Activated CD4-positive, alpha-beta memory T cell treated with anti-CD3 and anti-CD28 coated beads, Interleukin-2, amount 10 ng/mL, durations not matched to agents 7 days and 5 days (primary cell): ENCODE measurements at regions not wholly inside any gene's neighbourhood (a gene's known extent, or its start where the extent isn't known, plus 50 kb on each side); places are given as distances from the start of the nearest gene placed in this dataset.
"Not testable (repeated sequence)": the region's sequence is repeated elsewhere in the genome, so short reads cannot be mapped to it uniquely, and the experiment has no call there.

Experiments
- CTCF ChIA-PET: fragments of 350-600 bp; sonication (Branson Sonifier 250); formaldehyde crosslinking; loops from one replicate; lab custom pipeline; 2021; ENCODE audit warnings: antibody characterized with exemption, inconsistent platforms; lab: Charles Lee
- POLR2A ChIA-PET: fragments of 350-600 bp; sonication (Branson Sonifier 250); formaldehyde crosslinking; loops from one replicate; lab custom pipeline; 2021; ENCODE audit warnings: antibody characterized with exemption; lab: Charles Lee
- DNase-seq: peaks from one replicate; pipeline ENCODE4 v3.0.0-alpha.2; 2020
- H3K27ac Mint-ChIP-seq: one replicate; pipeline ENCODE4 v1.8.0; 2021; ENCODE audit warnings: mild to moderate bottlenecking, mixed read lengths
- H3K27me3 Mint-ChIP-seq: one replicate; pipeline ENCODE4 v1.8.0; 2021; ENCODE audit warnings: mixed read lengths
- H3K36me3 Mint-ChIP-seq: one replicate; pipeline ENCODE4 v1.8.0; 2021; ENCODE audit warnings: low read depth, mixed read lengths
- H3K4me1 Mint-ChIP-seq: one replicate; pipeline ENCODE4 v1.8.0; 2021; ENCODE audit warnings: mixed read lengths
- H3K4me3 Mint-ChIP-seq: one replicate; pipeline ENCODE4 v1.8.0; 2021; ENCODE audit warnings: mild to moderate bottlenecking, mixed read lengths
- H3K9me3 Mint-ChIP-seq: one replicate; pipeline ENCODE4 v1.8.0; 2021; ENCODE audit warnings: mixed read lengths

DNA sequence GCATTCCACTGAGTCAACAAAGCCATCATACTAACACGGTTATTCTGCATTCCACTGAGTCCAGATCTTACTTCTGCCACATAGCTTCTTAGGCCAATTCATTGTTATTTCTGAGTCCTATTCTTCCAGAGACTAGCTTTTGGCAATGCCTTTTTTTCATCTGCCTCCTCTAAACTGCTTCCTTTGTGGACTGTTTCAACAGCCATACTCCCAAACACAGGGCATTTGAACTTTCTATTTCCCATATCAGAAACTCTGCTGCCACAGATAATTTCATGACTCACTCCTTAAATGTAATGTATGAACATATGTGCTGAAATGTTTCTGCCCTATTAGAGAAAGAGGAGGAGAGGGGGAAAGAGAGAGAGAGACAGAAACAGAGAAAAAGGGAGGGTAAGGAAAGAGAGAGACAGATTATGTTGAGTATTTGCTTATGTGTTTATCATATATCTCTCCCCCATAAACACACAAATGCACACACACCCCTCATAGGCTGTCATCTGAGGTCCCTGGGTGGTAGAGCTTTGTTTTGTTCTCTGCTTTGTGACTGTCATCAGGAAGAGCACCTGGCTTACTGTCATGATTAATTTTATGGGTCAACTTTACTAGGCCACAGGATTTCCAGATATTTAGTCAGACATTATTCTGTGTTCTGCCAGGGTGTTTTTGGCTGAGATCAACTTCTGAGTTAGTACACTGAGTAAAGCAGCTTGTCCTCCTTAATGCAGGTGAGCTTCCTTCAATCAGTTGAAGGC, 308.0 kb upstream of the KCND2 start:
- ChIA-PET CTCF (no interaction called here), POLR2A (no interaction called here)
- no peak overlapping the region for H3K4me3 Mint-ChIP-seq
- no peak for DNase-seq
- H3K27me3 Mint-ChIP-seq, result no peaks in the 10 kb centered on the region
- H3K36me3 Mint-ChIP-seq, result no peaks in the 10 kb centered on the region
- H3K27ac Mint-ChIP-seq, result no peak overlapping the region
- H3K9me3 Mint-ChIP-seq, result no peaks in the 10 kb centered on the region
- H3K4me1 Mint-ChIP-seq, result no peaks in the 10 kb centered on the region

DNA sequence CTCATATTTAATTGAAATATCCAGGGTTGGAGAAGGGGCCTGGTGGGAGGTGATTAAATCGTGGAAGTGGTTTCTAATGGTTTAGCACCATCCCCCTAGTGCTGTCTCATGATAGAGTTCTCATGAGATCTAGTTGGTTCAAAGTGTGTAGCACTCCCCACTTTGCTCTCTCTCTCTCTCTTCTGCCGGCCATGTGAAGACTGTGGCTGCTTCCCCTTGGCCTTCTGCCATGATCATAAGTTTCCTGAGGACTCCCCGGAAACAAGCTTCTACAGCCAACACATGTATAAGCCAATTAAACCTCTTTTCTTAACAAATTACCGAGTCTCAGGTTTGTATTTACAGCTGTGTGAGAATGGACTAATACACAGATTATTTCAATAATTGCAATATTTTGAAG, 305.8 kb upstream of the KCND2 start:
- CTCF ChIA-PET, result no interaction called here
- Mint-ChIP-seq H3K27me3 (no peaks in the 10 kb centered on the region), H3K4me1 (no peaks in the 10 kb centered on the region), H3K9me3 (no peaks in the 10 kb centered on the region), H3K27ac (no peak overlapping the region), H3K4me3 (no peak overlapping the region), H3K36me3 (no peaks in the 10 kb centered on the region)
- POLR2A ChIA-PET, result no interaction called here
- no peak for DNase-seq

DNA sequence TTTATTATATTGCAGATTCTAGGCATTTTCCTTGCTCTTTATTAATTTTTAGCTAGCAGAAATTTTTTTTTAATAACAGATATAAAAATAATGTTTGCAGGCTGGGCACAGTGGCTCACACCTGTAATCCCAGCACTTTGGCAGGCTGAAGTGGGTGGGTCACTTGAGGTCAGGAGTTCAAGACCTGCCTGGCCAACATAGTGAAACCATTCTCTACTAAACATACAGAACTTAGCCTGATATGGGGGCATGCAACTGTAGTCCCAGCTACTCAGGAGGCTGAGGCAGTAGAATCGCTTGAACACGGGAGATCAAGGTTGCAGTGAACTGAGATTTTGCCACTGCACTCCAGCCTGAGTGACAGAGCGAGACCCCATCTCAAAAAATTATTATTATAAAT, 304.6 kb upstream of the KCND2 start:
- H3K27ac Mint-ChIP-seq, H3K27me3 Mint-ChIP-seq, DNase-seq, CTCF ChIA-PET, H3K4me3 Mint-ChIP-seq, POLR2A ChIA-PET, H3K4me1 Mint-ChIP-seq, H3K36me3 Mint-ChIP-seq, H3K9me3 Mint-ChIP-seq: not testable (repeated sequence)

DNA sequence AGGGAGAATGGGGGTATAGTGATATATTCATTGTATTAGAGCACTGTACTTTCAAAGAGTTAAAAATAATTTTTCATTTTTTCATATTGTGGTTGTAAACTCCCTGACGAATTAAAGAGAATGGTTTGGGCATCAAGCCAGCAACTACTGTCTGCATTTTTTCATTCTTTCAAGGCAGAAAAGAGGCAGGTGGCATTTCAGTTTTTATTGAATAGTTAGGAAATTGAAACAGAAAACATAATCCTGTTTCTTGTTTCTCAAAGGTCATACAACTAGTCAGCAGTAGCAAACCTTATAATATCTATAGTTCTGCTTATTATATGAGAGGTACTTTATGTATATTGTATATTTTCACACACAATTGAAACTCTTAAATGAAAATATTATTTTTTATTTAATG, 303.9 kb upstream of the KCND2 start:
- Mint-ChIP-seq H3K27ac (no peak overlapping the region), H3K4me3 (no peak overlapping the region), H3K4me1 (no peaks in the 10 kb centered on the region), H3K9me3 (no peaks in the 10 kb centered on the region), H3K27me3 (no peaks in the 10 kb centered on the region), H3K36me3 (no peaks in the 10 kb centered on the region)
- ChIA-PET POLR2A (no interaction called here), CTCF (no interaction called here)
- DNase-seq, result no peak

DNA sequence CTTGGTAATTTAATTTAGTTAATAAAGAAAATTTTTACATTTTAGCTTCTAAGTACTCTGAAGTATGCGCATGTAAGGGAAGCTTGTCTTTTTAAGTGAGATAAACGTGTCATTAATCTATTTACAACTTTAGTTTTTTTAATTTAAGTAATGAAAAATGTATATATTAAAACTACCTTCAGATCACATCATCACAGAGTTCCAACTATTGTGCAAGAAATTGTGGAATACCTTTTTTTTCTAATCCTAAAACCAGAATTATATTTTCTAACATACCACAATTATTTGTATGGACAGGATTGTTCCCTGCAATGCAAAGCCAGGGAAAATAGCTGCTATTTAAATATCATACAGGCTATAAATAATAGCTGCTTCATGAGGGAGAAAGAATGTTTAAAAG, 303.2 kb upstream of the KCND2 start:
- ChIA-PET POLR2A (no interaction called here), CTCF (no interaction called here)
- no peaks in the 10 kb centered on the region for H3K9me3 Mint-ChIP-seq
- no peak overlapping the region for H3K27ac Mint-ChIP-seq
- H3K4me3 Mint-ChIP-seq, result no peak overlapping the region
- H3K4me1 Mint-ChIP-seq, result no peaks in the 10 kb centered on the region
- no peaks in the 10 kb centered on the region for H3K27me3 Mint-ChIP-seq
- no peak for DNase-seq
- H3K36me3 Mint-ChIP-seq, result no peaks in the 10 kb centered on the region

DNA sequence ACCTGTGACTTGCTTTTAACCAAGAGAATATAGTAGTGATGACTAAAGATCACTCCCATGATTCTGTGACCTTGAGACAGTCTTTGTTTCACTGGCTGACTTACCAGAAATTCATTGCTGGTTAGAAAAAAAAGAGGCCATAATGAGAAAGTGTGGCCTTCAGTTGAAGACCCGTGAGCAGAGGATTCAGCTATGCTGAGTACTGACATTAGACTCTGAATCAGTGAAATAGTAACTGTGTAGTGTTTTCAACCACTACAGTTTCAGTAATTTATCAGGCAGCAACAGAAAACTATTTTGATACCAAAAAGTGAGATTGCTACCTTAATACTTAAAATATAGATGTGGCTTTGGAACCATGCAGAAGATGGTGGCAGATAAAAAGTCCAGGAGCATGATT, 298.0 kb upstream of the KCND2 start:
- Mint-ChIP-seq H3K36me3 (no peaks in the 10 kb centered on the region), H3K4me1 (no peaks in the 10 kb centered on the region)

DNA sequence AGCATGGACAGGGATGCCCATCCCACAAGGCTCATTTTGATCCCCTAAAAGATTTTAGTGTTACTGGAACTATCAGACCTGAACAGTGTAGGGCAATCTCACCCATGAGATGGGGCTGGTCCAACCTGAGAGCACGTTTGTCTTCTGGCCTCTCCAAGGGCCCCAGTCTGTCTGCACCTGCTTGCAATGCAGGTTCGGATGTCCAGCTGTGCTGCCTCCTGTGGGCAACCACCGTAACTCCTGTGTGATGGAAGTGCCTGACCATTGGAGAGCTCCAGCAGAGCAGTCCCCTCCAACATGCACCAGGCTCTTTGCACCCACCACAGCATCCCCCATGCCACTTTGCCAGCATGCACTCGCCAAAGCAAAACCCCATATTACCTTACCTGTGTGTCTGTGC, 290.1 kb upstream of the KCND2 start:
- no peak for DNase-seq
- Mint-ChIP-seq H3K9me3 (peaks cover 5% of the 10 kb centered on the region), H3K27ac (no peak overlapping the region), H3K27me3 (no peaks in the 10 kb centered on the region), H3K36me3 (no peaks in the 10 kb centered on the region), H3K4me3 (no peak overlapping the region), H3K4me1 (no peaks in the 10 kb centered on the region)
- ChIA-PET CTCF (no interaction called here), POLR2A (no interaction called here)

More for the DNA sequence above, 298.0 kb upstream of the KCND2 start:
- DNase-seq, result no peak
- CTCF ChIA-PET, result no interaction called here
- Mint-ChIP-seq H3K27ac (no peak overlapping the region), H3K4me3 (no peak overlapping the region), H3K27me3 (no peaks in the 10 kb centered on the region), H3K9me3 (no peaks in the 10 kb centered on the region)
- POLR2A ChIA-PET, result no interaction called here

DNA sequence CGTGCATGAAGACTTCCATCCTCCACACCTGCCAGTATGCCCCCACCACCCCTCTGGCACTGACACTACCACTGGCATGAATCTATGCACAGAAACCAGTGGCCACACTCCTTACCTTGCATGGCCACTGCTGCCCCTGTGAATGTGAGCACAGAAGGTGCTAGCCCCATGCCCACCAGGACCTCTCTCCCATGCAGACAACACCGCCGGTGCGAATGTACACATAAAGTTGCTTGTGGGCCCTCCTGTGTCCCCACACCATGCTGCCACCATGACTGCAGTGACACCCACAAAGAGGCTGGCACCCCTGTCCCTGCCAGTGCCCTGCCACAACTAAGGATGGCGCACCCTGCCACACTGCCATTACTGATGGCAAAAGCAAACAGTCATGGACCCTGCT, 289.5 kb upstream of the KCND2 start:
- Mint-ChIP-seq H3K27ac (no peak overlapping the region), H3K4me3 (no peak overlapping the region), H3K36me3 (no peaks in the 10 kb centered on the region)

DNA sequence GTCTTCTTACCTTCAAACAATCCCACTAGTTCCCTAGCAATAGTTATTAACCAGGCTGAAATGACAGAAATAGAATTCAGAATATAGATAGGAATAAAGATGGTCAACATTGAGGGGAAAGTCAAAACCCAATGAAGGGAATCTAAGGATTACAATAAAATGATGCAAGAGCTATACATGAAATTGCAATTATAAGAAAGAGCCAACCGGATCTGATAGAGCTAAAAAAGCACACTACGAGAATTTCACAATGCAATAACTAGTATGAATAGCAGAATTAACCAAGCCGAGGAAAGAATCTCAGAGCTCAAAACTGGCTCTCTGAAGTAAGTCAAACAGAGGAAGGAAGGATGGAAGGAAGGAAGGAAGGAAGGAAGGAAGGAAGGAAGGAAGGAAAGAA, 288.7 kb upstream of the KCND2 start:
- Mint-ChIP-seq H3K27ac (no peak overlapping the region), H3K9me3 (peaks cover 7% of the 10 kb centered on the region), H3K4me1 (no peaks in the 10 kb centered on the region), H3K4me3 (no peak overlapping the region), H3K36me3 (no peaks in the 10 kb centered on the region), H3K27me3 (no peaks in the 10 kb centered on the region)
- DNase-seq, result no peak
- CTCF ChIA-PET, result no interaction called here
- POLR2A ChIA-PET, result no interaction called here

More for the DNA sequence above, 289.5 kb upstream of the KCND2 start:
- peaks cover 5% of the 10 kb centered on the region for H3K9me3 Mint-ChIP-seq
- no peaks in the 10 kb centered on the region for H3K4me1 Mint-ChIP-seq
- H3K27me3 Mint-ChIP-seq, result no peaks in the 10 kb centered on the region
- ChIA-PET POLR2A (no interaction called here), CTCF (no interaction called here)
- no peak for DNase-seq

DNA sequence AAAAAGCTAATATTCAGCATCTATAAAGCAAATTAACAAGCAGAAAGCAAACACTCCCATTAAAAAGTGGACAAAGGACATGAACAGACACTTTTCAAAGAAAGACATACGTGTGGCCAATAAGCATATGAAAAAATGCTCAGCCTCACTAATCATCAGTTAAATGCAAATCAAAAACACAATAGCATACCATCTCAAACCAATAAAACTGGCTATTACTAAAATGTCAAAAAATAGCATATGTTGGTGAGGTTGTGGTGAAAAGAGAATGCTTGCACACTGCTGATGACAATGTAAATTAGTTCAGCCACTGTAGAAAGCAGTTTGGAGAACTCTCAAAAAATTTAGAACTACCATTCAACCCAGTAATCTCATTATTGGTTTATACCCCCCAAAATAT, 284.6 kb upstream of the KCND2 start:
- CTCF ChIA-PET, result no interaction called here
- no peak for DNase-seq
- H3K4me3 Mint-ChIP-seq, result no peak overlapping the region
- no peaks in the 10 kb centered on the region for H3K4me1 Mint-ChIP-seq
- H3K27ac Mint-ChIP-seq, result no peak overlapping the region
- H3K27me3 Mint-ChIP-seq, result no peaks in the 10 kb centered on the region
- POLR2A ChIA-PET, result no interaction called here
- H3K36me3 Mint-ChIP-seq, result no peaks in the 10 kb centered on the region
- peaks cover 11% of the 10 kb centered on the region for H3K9me3 Mint-ChIP-seq

DNA sequence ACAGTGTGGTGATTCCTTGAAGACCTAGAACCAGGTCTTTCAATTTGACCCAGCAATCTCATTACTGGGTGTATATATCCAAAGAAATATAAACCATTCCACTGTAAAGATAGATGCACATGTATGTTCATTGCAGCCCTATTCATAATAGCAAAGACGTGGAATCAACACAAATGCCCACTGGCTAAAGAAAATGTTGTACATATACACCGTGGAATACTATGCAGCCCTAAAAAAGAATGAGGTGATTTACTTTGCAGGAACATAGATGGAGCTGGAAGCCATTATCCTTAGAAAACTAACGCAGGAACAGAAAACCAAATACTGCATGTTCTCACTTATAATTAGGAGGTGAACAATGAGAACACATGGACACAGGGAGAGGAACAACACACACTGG, 278.0 kb upstream of the KCND2 start:
- DNase-seq, result no peak
- Mint-ChIP-seq H3K4me3 (no peak overlapping the region), H3K4me1 (no peaks in the 10 kb centered on the region), H3K9me3 (peaks cover 13% of the 10 kb centered on the region), H3K27ac (no peak overlapping the region), H3K27me3 (no peaks in the 10 kb centered on the region), H3K36me3 (no peaks in the 10 kb centered on the region)
- CTCF ChIA-PET, result no interaction called here
- POLR2A ChIA-PET, result no interaction called here

DNA sequence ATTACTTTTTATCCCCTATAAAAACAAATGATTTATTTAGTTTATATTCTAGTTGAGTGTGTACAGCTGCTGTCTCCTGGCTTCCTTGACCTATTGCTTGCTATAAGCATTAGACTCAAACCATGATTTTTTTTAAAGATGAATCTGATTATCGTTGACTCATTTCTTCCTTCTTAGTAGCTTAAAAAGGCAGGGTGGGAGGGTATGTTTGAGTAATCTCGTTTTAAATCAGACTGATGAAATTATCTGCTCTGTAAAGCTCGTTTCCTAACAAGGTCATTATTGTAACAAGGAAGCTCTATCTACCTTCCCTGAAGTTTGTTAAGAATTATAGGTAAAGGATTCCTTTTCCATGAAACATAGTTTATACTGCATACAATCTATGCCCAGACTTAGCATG, 276.3 kb upstream of the KCND2 start:
- H3K36me3 Mint-ChIP-seq, result no peaks in the 10 kb centered on the region
- no peaks in the 10 kb centered on the region for H3K27me3 Mint-ChIP-seq
- DNase-seq, result no peak
- no peak overlapping the region for H3K4me3 Mint-ChIP-seq
- H3K9me3 Mint-ChIP-seq, result peaks cover 7% of the 10 kb centered on the region
- H3K4me1 Mint-ChIP-seq, result no peaks in the 10 kb centered on the region
- CTCF ChIA-PET, result no interaction called here
- no peak overlapping the region for H3K27ac Mint-ChIP-seq
- POLR2A ChIA-PET, result no interaction called here

DNA sequence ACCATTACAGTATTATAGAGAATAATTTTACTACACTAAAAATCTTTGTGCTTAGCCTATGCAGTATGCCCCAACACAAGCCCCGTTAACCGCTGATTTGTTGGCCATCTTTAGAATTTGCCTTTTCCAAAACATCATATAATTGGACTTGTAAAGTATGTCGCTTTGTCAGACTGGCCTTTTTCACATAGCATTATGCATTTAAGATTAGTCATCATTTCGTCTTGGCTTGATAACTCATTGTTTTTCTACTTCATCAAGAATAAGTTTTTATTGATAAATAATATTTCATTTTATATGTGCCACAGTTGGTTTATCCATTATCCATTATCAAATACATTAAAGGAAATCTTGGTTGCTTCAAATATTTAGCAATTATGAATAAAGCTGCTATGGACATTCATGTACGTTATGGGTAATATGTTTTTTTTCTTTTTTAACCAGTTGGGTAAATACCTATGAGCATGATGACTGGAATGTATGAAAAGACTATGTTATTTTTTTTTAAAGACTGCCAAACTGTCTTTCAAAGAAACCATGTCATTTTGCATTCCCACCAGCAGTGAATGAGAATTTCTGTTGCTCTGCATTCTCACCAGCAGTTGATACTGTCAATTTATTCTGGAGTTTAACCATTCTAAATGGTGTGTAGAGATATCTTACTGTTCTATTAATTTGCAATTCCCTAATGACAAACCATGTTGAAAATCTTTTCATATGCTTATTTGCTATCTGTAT, 273.1 kb upstream of the KCND2 start:
- Mint-ChIP-seq H3K36me3 (no peaks in the 10 kb centered on the region), H3K27me3 (no peaks in the 10 kb centered on the region), H3K4me1 (no peaks in the 10 kb centered on the region), H3K27ac (no peak overlapping the region), H3K4me3 (no peak overlapping the region), H3K9me3 (peaks cover 7% of the 10 kb centered on the region)
- ChIA-PET POLR2A (no interaction called here), CTCF (no interaction called here)
- DNase-seq, result no peak

DNA sequence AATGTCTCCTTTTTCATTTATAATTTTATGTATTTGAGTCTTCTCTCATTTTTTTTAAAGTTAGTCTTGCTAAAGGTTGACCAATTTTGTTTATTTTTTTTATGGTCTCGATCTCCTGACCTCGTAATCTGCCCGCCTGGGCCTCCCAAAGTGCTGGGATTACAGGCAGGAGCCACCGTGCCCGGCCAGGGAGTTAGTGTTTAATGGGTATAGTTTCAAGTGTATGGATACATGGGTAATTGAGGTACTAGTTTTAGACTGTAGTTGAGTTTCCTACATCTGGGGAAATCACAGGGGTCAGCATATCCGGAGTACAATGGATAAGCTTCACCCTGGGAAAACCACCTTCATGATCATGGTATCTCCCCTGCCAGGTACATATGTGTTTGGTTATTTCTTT, 267.3 kb upstream of the KCND2 start:
- no peak overlapping the region for H3K27ac Mint-ChIP-seq
- POLR2A ChIA-PET, result no interaction called here
- CTCF ChIA-PET, result no interaction called here
- H3K9me3 Mint-ChIP-seq, result peaks cover 20% of the 10 kb centered on the region
- DNase-seq, result no peak
- H3K27me3 Mint-ChIP-seq, result no peaks in the 10 kb centered on the region
- no peaks in the 10 kb centered on the region for H3K36me3 Mint-ChIP-seq
- no peak overlapping the region for H3K4me3 Mint-ChIP-seq
- no peaks in the 10 kb centered on the region for H3K4me1 Mint-ChIP-seq
